ENCODE measurements at regions not wholly inside any gene's neighbourhood (a gene's known extent, or its start where the extent isn't known, plus 50 kb on each side); places are given as distances from the start of the nearest gene placed in this dataset.

DNA sequence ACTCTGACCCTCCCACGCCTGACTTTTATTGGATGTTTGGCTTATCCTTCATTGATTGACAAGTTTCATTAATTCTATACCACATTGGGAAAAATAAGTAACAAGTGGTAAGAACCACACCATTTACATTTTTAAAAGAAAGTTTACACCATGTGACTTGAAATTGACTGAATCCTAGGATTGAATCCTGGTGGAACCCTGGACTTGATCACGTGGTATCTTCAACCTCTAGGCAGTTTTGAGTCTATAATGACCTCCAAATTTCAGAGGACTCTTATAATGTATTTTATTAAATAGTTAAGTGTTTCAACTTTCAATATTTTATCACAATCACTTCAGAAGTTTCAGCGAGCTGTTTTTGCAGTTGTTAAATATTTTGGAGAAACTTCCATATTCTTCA is 172.0 kb downstream of the SLC6A15 start:
- no peak for DNase-seq

DNA sequence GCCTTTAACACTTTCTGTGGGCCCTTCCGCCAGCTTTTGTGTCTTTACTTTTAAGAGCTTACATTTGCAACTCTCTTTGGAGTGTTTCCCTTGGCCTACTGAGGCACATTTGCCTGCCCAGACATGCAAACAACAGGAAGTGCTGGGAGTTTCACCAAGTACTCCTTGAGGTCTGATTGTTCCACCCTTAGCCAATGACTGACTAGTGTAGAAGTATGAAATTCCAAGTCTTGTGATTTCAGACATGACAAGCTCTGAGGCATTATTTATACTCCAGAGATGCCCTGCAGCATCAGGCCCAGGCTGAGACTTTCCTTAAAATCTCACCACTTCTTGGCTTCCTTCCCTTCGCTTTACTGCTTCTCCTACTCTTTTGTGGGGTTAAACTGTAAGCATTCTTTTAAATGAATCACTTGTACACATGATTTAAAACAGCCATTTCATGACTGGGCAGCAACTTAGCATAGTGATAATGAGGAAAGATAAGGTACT is 174.1 kb downstream of the SLC6A15 start:
- no peak for DNase-seq

DNA sequence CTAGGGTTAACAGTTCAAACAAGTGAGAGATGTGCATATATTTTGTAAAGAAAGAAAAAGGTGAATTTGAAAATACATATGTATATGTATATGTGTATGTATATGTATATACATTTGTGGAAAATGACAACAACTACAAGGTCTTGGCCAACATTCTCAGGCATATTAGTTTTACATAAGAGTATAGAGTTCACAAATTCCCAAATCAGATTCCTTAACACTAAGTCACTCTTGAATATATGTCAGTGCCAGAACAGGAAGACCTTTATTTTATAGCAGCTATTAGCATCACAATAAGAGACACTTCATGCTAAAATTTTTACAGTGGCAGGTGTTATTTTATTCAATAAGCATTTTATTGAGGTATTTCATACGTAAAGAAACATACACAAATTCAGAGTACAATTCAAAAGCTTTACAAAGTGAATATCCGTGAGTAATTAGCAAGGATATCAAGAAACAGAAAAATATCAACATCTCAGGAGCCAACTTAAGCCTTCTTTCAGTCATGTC is 179.7 kb downstream of the SLC6A15 start:
- DNase-seq = no peak

DNA sequence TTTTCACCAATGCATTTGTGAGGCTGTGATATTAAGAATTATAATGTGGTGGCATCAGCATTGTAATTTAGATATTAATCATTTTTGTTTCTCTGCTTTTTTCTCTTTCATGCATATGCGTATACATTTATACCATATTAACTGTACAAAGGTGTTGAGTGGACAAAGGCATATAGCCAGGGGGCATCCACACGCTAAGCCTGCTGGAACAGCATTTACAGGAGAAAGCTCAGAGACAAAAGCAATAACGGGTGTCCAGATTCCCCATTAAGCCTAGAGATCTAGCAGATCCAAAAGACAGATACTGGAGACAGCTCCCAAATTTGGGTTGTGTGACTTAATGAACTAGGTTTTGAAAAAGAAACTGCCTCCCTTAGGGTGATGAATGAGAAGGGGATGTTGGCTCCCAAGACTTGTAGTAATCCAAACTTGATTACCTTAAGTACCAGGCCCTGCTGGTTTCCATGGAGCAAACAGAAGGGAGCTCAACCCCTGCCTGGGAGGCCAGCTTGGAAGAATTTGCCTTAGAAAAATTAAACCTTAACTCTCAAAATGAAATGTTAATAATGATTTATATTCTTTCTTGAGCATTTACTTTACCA is 181.9 kb downstream of the SLC6A15 start:
- no peak for DNase-seq

DNA sequence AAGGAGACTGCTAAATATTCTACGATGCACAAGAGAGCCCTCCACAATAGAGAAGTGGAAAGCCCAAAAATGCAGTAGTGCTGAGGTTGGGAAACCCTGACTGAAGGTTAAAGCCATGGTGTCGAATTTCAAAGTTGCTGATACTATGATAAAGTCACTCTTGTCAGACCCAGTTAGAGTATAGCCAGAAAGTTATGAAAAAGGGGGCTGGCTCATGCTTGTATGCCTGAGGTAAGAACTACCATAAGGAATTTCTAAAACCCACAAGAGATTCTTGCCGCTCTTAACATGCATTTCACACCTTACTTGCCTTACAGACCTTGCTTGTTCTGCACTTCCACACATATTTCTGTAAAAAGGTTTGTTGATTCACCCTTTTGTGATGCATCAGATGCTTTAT is 184.6 kb downstream of the SLC6A15 start:
- no peak for DNase-seq

DNA sequence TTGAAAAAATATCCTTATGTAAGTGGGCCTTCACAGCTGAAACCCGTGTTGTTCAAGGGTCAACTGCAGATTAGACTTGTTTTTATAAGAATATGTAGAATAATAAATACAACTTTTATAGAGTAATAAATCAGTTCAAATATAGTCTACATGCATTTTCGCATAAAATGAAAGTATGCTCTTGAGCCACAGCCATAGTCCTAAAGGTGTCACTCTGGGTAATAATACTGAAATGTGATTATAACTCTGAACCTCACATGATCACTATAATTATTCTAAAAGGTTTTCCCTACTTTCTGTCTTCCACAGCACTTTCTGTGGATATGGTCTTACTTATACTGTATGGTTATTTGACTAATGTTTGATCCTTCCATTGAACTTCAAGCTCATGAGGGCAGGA is 185.8 kb downstream of the SLC6A15 start:
- DNase-seq = no peak

DNA sequence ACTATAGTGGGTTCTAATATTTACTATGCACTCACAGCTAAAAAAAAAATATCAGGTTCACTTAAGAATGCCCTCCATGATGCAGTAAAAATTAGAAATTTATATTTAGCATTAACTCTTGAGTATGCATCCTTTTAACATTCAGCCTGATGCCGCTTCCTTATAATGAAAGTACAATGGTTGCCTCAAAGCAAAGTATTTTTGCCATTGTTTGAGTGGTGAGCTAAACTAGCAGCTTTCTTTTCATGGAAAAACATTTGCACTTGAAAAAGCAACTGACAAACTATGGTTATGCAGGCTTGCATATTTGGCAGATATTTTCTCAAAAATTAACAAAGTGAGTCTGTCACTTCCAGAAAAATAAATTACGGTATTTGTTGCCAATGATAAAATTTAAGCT is 188.6 kb downstream of the SLC6A15 start:
- DNase-seq = no peak

DNA sequence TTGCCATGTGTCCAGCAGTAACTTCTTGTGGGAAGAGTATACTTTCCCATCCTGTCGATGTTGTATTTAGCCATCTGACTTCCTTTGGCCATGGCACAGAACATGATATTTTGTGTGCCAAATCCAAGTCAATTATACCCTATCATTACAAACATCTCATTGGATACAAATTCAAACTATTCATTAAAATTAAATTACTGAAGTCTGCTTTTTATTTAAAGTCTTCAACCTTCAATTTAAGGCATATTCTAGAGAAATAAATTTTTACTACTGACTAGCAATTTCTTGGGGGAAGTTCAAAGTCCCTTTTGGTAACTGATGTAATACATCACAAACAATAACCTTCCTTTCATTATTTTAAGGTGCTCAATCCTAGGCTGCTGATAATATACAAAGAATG is 192.6 kb downstream of the SLC6A15 start:
- DNase-seq = no peak

DNA sequence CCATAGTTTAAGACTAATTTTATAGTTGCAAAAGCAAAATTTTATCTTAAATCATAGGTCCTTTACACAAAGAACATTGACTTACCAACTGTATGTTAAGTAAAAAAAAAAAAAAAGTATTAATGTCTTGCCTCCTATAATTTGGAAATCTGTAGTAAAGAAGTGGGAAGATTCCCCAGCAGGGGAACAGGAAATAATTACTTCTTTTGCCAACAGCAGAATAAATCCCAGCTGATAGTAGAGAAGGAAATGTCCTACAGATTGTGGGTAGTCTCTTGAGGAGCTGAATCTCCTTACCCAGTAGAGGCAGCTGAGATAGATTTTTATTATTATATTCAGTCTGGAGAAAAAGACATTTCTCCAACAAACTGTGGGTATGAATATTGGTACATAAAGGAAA is 193.7 kb downstream of the SLC6A15 start:
- no peak for DNase-seq

DNA sequence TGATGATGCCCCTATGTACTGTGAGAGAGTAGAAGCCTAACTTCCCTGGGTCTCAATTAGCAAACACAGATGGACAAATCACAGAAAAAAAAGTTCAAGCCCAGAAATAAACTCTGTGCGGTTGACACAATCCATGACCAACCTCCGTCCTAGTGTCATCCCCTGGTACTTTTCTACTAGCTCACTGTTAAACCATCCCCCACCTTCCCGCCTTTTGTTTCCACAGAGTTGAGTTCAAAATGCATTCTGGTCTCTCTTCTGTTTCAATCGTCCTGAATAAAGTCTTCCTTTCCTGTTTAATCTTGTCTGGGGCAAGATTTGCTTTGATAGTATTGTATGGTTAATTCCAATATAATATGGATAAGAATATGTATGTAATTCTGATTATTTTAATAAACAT is 199.9 kb downstream of the SLC6A15 start:
- no peak for DNase-seq

DNA sequence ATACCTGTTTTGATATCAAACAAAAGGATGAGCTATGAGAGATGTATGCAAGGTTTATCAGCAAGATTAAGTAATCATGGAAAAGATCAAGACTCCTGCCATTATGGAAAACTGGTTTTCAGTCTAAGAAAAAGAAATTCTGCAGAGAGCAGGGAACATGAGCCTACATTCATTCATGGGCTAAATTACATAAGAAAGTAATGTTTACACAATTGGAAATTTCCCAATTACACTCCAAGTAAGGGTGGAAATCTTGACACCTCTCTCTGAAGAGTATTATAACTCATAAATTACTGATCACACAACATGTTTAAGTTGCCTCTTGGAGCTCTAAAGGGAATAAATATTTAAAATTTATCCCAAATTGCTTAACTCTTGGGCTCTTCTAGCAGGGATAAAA is 206.2 kb downstream of the SLC6A15 start:
- DNase-seq = no peak

DNA sequence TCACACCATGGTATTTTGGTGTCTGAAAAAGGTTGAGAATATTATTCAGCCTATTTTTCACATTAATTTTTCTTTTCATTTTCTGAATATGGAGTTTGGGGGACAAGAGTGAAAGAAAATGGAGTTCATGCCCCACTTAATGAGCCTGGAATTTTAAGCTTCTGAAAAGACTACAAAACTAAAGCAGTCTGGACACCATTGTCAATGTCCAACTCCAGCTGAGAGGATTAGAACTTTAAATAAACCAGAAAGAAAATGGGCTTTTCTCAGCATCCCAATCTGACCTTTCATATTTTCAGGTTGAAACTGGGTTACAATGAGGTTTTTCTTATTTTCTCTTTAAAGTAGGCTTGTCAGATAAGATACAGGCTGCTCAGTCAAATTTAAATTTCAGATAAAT is 207.7 kb downstream of the SLC6A15 start:
- no peak for DNase-seq

DNA sequence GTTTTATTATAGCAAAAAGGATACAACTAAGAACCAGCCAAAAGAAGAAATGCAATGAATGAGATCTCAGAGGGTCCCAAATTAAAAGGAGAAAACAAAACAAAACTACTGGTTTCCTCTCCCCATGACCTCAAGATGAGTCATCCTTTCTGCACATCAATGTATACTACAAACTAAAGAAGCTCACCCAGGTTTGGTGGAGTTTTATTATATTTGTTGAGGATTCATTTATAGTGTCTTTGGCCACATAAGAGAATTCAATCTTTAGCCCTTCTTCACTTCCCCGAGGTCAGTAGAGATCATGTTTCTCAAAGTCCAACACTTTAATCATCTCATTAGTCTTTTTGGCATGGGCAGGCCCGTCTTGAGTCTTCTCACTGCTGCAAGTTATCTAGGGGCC is 210.6 kb downstream of the SLC6A15 start:
- DNase-seq = no peak

DNA sequence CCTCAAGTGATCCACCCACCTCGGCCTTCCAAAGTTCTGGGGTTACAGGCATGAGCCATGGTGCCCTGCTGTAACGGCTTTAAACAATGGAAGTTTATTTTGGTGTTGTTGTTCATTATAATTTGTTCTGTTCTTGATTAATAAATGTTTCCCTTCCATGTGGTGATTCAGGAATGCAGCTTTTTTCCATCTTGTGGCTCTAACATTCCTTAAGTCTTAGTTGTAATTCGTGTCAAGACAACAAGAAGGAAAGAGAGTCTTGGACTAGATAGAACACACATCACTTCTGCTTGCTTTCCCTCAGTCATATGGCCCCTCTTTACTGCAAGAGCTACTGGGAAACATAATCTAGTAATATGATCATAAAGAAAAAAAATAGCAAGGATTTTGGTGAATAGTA is 211.6 kb downstream of the SLC6A15 start:
- DNase-seq = no peak

DNA sequence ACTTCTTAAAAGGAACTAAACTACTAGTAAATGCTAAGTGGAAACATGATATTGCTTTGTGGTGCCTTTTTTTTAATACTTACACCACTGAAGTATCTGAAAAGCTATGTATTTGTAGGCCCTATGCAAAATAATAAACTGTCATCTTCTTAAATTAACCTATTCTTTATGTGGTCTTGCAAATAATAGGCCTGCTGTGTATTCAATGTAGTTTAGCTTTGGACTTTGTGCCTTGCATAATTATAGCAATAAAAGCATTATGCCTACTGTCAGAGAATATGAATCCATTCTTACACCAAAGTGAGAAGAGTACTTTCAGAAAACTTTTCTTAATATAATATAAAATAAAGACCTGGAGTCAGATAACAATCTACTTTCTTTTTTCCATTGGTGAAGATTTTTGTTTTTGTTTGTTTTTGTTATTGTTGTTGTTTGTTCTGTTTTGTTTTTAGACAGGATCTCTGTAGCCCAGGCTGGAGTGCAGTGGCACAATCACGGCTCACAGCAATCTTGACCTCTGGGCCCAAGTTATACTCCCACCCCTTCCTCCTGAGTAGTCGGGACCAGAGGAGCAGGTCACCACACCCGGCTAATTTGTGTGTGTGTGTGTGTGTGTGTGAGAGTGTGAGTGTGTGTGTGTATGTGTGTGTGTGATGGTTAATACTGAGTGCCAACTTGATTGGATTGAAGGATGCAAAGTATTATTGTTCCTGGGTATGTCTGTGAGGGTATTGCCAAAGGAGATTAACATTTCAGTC is 213.8 kb downstream of the SLC6A15 start:
- DNase-seq = no peak

DNA sequence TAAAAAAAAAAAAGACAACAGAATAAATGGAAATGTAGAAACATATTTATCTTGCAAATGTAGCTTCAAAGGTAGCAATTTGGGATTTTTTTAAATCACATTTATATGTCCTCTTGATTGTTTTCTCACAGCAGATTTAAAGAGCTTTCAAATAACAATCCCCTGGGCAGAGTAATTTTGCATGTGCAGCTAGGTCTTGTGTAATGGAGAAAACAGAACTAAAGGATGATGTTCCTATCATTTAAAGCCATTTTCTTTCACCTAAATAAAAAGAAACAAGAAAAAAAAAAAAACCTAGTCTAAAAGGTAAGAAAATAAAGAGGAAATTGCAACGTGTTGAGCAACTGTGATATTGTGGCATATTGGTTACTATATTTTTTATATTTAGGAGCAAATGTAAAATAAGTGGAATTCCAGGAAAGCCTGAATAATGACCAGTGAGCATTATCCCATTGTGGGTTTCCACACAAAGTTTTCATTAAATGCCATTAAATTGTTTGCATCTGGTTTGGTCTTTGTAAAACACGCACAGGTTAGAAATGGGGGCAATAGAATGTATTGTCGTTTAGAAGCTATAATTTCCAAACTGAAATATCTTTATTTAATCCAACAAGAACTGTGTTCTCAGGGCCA is 215.6 kb downstream of the SLC6A15 start:
- no peak for DNase-seq

DNA sequence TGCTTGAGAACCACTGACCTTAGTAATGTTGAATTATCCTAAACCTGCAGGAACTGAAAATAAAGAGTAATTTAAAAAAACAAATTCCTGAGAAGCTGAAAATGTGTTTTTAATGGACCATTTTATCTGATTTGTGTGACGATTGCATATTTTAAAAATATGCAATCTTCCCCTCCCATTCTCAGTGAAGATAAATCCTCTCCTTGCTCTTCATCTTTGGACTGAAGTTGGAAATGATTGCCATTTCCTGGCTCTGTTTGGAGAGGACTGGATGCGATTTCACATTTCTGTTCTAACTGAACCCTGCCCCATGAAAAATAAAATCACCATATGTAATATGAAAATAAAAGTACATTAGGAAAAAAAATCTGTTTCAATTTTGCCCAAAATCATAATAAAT is 216.3 kb downstream of the SLC6A15 start:
- DNase-seq = no peak

DNA sequence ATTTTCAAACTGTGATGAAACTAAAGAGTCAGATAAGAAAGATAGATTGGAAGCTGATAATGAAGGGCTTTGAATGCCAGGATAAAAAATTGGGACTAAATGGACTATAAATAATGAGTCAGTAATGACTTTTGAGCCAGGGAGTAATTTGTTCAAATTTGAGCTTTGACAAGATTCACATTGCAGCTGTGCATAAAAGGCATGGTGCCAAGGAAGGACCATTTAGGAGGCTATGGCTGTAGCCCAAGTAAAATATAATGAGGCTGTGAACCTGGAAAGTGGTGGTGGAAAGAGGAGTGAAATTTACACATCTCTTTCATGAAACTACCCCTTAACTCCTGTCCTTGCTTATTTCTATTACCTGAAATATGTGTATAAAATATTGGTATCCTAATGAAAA is 218.5 kb downstream of the SLC6A15 start:
- DNase-seq = no peak

DNA sequence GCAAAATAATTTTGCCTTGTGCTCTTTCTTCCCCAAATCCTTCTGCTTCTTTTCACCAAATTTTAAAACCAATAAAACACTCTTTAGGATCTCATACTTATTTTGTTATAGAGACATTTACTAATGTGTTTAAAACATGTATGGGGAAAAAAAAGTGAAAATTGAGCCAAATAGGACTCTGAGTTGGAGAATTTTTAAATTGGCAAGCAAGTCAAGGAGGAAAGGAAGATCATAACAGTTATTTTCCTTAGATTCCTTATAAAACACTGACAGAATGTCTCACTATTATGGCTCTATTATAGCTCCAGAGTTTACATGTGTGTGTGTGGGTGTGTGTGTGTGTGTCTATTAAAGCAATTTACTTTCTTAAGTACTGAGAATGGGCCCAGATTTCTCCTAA is 220.5 kb downstream of the SLC6A15 start:
- DNase-seq = no peak

DNA sequence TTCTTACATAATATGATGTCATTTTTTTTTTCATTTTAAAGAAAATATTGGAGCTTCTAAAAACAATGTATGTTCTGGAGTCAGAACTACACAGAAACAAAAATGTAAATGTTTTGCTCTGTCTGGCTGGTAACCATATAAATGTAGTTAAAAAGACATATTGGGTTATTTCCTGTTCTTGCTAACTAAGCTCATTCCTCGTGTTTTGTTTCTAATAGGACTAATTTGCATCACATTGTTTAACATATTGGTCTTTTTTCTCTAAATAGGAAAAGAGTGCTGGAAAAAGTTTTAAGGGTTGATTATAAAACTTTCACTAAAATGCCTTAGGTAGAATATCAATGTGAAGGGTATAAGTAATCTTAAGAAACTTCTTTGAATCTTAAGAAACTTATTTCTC is 221.3 kb downstream of the SLC6A15 start:
- no peak for DNase-seq

DNA sequence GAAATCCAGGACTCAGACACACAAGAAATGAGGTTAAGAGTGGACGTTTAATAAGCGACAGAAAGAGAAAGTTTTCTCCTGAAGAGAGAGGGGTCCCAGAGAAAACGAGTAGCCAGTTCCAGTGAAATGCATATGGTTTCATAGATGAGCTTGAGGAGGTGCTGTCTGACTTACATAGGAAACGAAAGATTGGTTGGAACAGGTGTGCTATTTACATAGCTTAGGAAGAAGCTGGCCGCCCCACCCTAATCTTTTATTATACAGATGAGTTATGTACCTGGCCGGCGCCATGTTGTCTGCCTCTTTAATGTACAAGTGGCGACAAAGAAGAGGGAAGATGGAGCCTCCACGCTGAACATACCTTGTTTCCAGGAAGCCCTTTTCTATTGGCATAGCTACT is 223.0 kb downstream of the SLC6A15 start:
- DNase-seq = no peak

DNA sequence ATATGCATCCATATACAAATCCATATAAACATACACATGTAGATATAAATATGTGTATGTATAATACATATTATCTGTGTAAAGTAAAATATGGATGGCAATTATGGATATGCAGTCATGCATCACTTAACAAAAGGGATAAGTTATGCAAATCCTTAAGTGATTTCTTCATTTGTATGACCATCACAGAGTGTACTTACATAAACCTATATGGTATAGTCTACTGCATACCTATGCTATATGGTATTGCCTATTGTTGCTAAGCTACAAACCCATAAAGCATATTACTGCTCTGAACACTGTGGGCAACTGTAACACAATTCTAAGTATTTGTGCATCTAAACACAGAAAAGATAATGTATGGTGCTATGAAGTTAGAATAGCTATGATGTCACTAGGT is 227.2 kb downstream of the SLC6A15 start:
- DNase-seq = no peak

DNA sequence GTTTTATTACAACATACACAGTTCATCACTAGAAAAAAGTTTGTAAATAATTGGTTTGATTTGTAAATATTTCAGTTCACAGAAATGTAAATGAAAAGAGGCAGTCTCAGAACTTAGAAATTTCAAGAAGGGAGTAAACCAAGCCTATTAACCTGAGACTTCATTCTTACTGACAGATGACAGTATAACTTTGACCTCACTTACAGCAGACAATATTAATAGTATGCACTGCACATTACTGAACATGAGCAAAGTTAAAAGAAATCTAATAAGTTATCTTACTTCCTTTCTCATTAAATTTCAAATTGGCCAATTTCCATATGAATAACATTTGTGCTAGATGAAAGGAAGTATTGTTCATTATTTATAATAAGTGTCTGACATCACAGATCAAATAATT is 235.8 kb downstream of the SLC6A15 start:
- no peak for DNase-seq

DNA sequence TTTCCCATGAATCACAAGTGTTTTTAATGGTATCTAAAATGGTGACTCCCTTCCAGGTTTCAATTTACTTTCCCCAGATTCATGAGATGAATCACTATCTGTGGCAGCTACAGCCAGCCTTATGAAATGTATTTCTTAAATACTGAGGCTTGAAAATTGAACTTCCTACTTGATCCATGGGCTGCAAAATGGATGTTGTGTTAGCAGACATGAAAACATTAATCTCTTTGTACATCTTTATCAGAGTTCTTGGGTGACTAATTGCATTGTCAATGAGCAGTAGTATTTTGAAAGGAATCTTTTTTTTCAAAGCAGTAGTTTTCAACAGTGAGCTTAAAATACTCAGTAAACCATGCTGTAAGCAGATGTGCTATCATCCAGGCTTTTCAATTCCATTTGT is 250.8 kb downstream of the SLC6A15 start:
- no peak for DNase-seq

All from kidney glomerular epithelial cell (primary cell).